Smooth muscle cell (in vitro differentiated cells): ENCODE measurements at regions not wholly inside any gene's neighbourhood (a gene's known extent, or its start where the extent isn't known, plus 50 kb on each side); places are given as distances from the start of the nearest gene placed in this dataset.

Experiments used
- DNase-seq: peaks from one replicate; lab custom pipeline; 2025; ENCODE audit not compliant: unreplicated experiment; lab: John Stamatoyannopoulos, UW
- H2AFZ ChIP-seq: fragments of 200-600 bp; sonication (generic); 2 replicates; pipeline ENCODE4 v1.6.0; 2016; ENCODE audit warnings: antibody characterized with exemption, low read depth, mild to moderate bottlenecking
- H3F3A ChIP-seq: fragments of 200-600 bp; sonication (generic); 2 replicates; pipeline ENCODE4 v1.6.0; 2017; ENCODE audit warnings: antibody characterized with exemption, low read depth
- H3K27ac ChIP-seq: fragments of 200-600 bp; sonication (generic); 2 replicates; pipeline ENCODE4 v1.5.1; 2016; ENCODE audit warnings: low read depth, mild to moderate bottlenecking
- H3K27me3 ChIP-seq: fragments of 200-600 bp; sonication (generic); 2 replicates; pipeline ENCODE4 v1.6.1; 2016; ENCODE audit warnings: low read depth, mild to moderate bottlenecking
- H3K36me3 ChIP-seq: fragments of 200-600 bp; sonication (generic); 2 replicates; pipeline ENCODE4 v1.5.1; 2016; ENCODE audit warnings: low read depth
- H3K4me1 ChIP-seq: fragments of 200-600 bp; sonication (generic); 2 replicates; pipeline ENCODE4 v1.5.1; 2016; ENCODE audit warnings: low read depth
- H3K4me2 ChIP-seq: fragments of 200-600 bp; sonication (generic); 2 replicates; pipeline ENCODE4 v1.6.0; 2016; ENCODE audit warnings: mild to moderate bottlenecking
- H3K4me3 ChIP-seq: fragments of 200-600 bp; sonication (generic); 2 replicates; pipeline ENCODE4 v1.5.1; 2016; ENCODE audit warnings: mild to moderate bottlenecking
- H3K79me2 ChIP-seq: fragments of 200-600 bp; sonication (generic); 2 replicates; pipeline ENCODE4 v1.6.0; 2016; ENCODE audit warnings: low read depth, mild to moderate bottlenecking
- H3K9ac ChIP-seq: fragments of 200-600 bp; sonication (generic); 2 replicates; pipeline ENCODE4 v1.6.0; 2016; ENCODE audit warnings: low read depth
- H3K9me3 ChIP-seq: fragments of 200-600 bp; sonication (generic); replicated peaks from 2 replicates; pipeline ENCODE4 v1.5.1; 2016; ENCODE audit warnings: low read depth
- H4K20me1 ChIP-seq: fragments of 200-600 bp; sonication (generic); 2 replicates; pipeline ENCODE4 v1.6.0; 2016; ENCODE audit warnings: low read depth
- CTCF ChIP-seq: fragments of 200-600 bp; sonication (generic); IDR thresholded peaks from 2 replicates; pipeline ENCODE4 v1.5.1; 2017; ENCODE audit warnings: borderline replicate concordance, mild to moderate bottlenecking, antibody characterized with exemption; ENCODE audit not compliant: insufficient read depth, poor library complexity, severe bottlenecking
- WGBS: methylation state at CpG from one replicate; pipeline ENCODE4 v1.1.7; 2016; ENCODE audit warnings: low lambda C conversion rate; 5-methylcytosine and 5-hydroxymethylcytosine counted together

- Histone ChIP-seq H3K9me3 (no peaks in the 10 kb centered on the region), H3K4me3 (no peak overlapping the region), H3K9ac (no peak overlapping the region), H3K4me2 (no peak overlapping the region), H3K4me1 (no peaks in the 10 kb centered on the region), H3K27me3 (no peaks in the 10 kb centered on the region), H3K27ac (no peak overlapping the region), H2AFZ (no peak overlapping the region), H3K79me2 (no peaks in the 10 kb centered on the region), H4K20me1 (no peaks in the 10 kb centered on the region), H3F3A (no peaks in the 10 kb centered on the region), H3K36me3 (no peaks in the 10 kb centered on the region)
- no peak for DNase-seq
- TF ChIP-seq CTCF = no peak
- 86% methylated on average over 8 of the region's 8 CpGs for WGBS
Observed at GRCh38 chr6:145360865-145361264, 374.5 kb downstream of the EPM2A start.

- H3K4me1 ChIP-seq = no peaks in the 10 kb centered on the region
- no peak overlapping the region for H2AFZ ChIP-seq
- no peaks in the 10 kb centered on the region for H3K36me3 ChIP-seq
- DNase-seq = no peak
- 99% methylated on average over 5 of the region's 5 CpGs for WGBS
- H3K27ac ChIP-seq = no peak overlapping the region
- no peak for TF ChIP-seq CTCF
- H3K27me3 ChIP-seq = no peaks in the 10 kb centered on the region
- no peak overlapping the region for H3K9ac ChIP-seq
- H3K4me3 ChIP-seq = no peak overlapping the region
- no peaks in the 10 kb centered on the region for H3K9me3 ChIP-seq
- H3K79me2 ChIP-seq = no peaks in the 10 kb centered on the region
- no peaks in the 10 kb centered on the region for H3F3A ChIP-seq
- no peaks in the 10 kb centered on the region for H4K20me1 ChIP-seq
- no peak overlapping the region for H3K4me2 ChIP-seq
Observed at GRCh38 chr6:145367149-145367548, 368.2 kb downstream of the EPM2A start.

GRCh38 chr6:145368075-145368474 lies 367.2 kb downstream of the EPM2A start:
- H2AFZ ChIP-seq = no peak overlapping the region
- no peaks in the 10 kb centered on the region for H3F3A ChIP-seq
- no peaks in the 10 kb centered on the region for H3K79me2 ChIP-seq
- H3K9me3 ChIP-seq = no peaks in the 10 kb centered on the region
- H3K4me2 ChIP-seq = no peak overlapping the region
- H3K4me1 ChIP-seq = peaks cover 5% of the 10 kb centered on the region
- no peak overlapping the region for H3K4me3 ChIP-seq
- no peak for DNase-seq
- WGBS = 56% methylated on average over 5 of the region's 5 CpGs
- H3K27me3 ChIP-seq = no peaks in the 10 kb centered on the region
- no peaks in the 10 kb centered on the region for H4K20me1 ChIP-seq
- H3K27ac ChIP-seq = no peak overlapping the region
- no peaks in the 10 kb centered on the region for H3K36me3 ChIP-seq
- no peak overlapping the region for H3K9ac ChIP-seq
- TF ChIP-seq CTCF = no peak

- H2AFZ ChIP-seq = no peak overlapping the region
- no peaks in the 10 kb centered on the region for H3K27me3 ChIP-seq
- H3K9me3 ChIP-seq = no peaks in the 10 kb centered on the region
- no peak for DNase-seq
- H3K79me2 ChIP-seq = no peaks in the 10 kb centered on the region
- no peak overlapping the region for H3K4me2 ChIP-seq
- no peaks in the 10 kb centered on the region for H4K20me1 ChIP-seq
- H3K4me1 ChIP-seq = peaks cover 7% of the 10 kb centered on the region
- no peak overlapping the region for H3K4me3 ChIP-seq
- H3K27ac ChIP-seq = no peak overlapping the region
- H3K36me3 ChIP-seq = no peaks in the 10 kb centered on the region
- no peak for TF ChIP-seq CTCF
- no peak overlapping the region for H3K9ac ChIP-seq
- H3F3A ChIP-seq = no peaks in the 10 kb centered on the region
Observed at GRCh38 chr6:145370559-145370958, 364.8 kb downstream of the EPM2A start.
